ENCODE measurements at regions not wholly inside any gene's neighbourhood (a gene's known extent, or its start where the extent isn't known, plus 50 kb on each side); places are given as distances from the start of the nearest gene placed in this dataset.

DNA sequence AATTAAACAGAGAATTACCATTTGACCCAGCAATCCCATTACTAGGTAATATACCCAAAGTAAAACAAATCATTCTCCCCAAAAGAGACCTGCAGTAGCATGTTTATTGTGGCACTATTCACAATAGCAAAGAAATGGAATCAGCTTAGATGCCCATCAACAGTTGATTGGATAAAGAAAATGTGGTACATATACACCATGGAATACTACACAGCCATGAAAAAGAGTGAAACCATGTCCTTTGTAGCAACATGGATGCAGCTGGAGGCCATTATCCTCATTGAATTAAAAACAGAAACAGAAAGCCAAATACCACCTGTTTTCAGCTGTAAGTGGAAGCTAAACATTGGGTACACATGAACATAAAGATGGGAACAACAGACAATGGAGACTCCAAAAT, 1141.8 kb upstream of the AUTS2 start:
- no peak overlapping the region for H3K27ac ChIP-seq (ENCODE audit: low read length)
- no peaks in the 10 kb centered on the region for H3K27me3 ChIP-seq (ENCODE audit: control insufficient read depth, insufficient read depth, low read length)
- H3K4me1 ChIP-seq (ENCODE audit: control insufficient read depth, low read depth, low read length): no peaks in the 10 kb centered on the region
- H3K9ac ChIP-seq (ENCODE audit: low read length): no peak overlapping the region
- H3K4me3 ChIP-seq (ENCODE audit: low read length): no peak overlapping the region
- no peaks in the 10 kb centered on the region for H3K9me3 ChIP-seq (ENCODE audit: control insufficient read depth, low read depth, low read length)
- no peaks in the 10 kb centered on the region for H3K36me3 ChIP-seq (ENCODE audit: control insufficient read depth, low read depth, low read length)

DNA sequence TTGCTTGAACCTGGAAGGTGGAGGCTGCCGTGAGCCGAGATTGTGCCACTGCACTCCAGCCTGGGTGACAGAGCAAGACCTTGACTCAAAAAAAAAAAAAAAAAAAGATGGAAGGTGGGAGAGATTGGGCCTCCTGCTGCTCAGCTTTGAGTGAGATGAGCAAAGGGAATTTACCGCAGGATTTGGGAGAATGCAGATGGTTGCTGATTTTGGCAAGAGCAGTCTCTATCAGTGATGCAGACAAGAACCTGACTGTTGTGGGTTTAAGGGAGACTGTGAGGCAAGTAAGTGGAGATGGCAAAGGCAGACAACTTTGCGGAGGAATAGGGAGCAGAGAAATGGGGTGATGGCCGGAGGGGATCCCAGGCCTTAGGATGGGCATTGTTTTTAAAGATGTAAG, 1140.8 kb upstream of the AUTS2 start:
- no peaks in the 10 kb centered on the region for H3K27me3 ChIP-seq (ENCODE audit: control insufficient read depth, insufficient read depth, low read length)
- no peaks in the 10 kb centered on the region for H3K4me1 ChIP-seq (ENCODE audit: control insufficient read depth, low read depth, low read length)
- H3K9me3 ChIP-seq (ENCODE audit: control insufficient read depth, low read depth, low read length): no peaks in the 10 kb centered on the region
- no peaks in the 10 kb centered on the region for H3K36me3 ChIP-seq (ENCODE audit: control insufficient read depth, low read depth, low read length)
- no peak overlapping the region for H3K4me3 ChIP-seq (ENCODE audit: low read length)
- H3K9ac ChIP-seq (ENCODE audit: low read length): no peak overlapping the region
- H3K27ac ChIP-seq (ENCODE audit: low read length): no peak overlapping the region

DNA sequence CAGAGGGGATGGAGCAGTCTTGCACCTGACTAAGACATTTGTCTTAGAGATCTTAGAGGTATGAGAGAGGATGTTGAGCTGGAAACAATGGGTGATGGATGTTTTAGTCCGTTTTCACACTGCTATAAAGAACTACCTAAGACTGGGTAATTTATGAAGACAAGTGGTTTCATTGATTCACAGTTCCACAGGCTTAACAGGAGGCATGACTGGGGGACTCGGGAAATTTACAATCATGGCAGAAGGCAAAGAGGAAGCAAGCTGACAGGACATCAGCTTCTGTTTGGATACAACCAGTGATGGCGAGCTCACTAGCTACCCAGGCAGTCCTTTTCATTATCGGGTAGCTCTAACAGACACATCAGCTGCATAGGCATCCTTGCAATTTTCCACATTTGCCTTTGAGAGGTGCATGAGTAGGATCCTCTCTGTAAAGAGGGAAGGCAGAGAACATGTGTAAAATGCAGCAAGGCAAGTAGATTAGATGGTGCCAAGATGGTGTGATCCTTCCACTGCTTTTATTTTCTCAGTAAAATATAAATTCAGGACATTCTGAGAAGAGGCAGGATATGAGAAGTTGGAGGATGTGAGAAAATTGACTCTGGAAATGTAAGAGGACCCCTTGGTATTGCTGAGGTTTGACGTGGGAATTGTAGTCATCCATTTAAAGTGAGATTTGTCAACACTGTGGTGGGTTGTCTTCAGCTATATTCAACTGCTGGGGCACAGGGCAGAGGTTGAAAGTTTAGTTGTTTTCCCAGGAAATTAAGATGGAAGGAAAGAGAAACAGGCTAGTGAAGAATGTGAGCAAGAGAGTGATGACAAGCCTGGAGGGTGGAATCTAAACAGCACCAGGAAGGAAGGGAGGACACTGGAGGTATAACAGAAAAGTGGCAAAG, 1140.0 kb upstream of the AUTS2 start:
- Histone ChIP-seq H3K4me3 (ENCODE audit: low read length) (no peak overlapping the region), H3K27me3 (ENCODE audit: control insufficient read depth, insufficient read depth, low read length) (no peaks in the 10 kb centered on the region), H3K4me1 (ENCODE audit: control insufficient read depth, low read depth, low read length) (no peaks in the 10 kb centered on the region), H3K36me3 (ENCODE audit: control insufficient read depth, low read depth, low read length) (no peaks in the 10 kb centered on the region), H3K9ac (ENCODE audit: low read length) (no peak overlapping the region), H3K9me3 (ENCODE audit: control insufficient read depth, low read depth, low read length) (no peaks in the 10 kb centered on the region), H3K27ac (ENCODE audit: low read length) (no peak overlapping the region)

DNA sequence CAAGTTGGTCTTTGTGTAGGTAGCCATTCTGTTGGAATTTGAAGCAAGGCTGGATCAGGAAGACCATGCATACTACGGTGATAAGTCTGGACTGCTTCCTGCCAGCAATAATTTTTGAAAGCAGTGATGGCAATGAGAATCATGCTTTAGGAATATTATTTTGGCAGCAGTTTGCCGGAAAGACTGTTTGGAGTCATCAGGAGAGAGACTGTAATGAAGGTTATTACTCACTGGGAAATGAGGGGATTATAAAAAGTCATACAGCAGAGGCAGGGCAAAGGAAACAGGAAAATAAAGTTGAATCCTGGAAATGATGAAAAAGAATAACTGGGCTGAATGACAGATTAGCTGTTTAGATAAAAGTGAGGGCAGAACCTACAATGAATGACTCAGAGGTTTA, 1136.8 kb upstream of the AUTS2 start:
- Histone ChIP-seq H3K27me3 (ENCODE audit: control insufficient read depth, insufficient read depth, low read length) (no peaks in the 10 kb centered on the region), H3K9me3 (ENCODE audit: control insufficient read depth, low read depth, low read length) (no peaks in the 10 kb centered on the region), H3K4me3 (ENCODE audit: low read length) (no peak overlapping the region), H3K36me3 (ENCODE audit: control insufficient read depth, low read depth, low read length) (no peaks in the 10 kb centered on the region), H3K9ac (ENCODE audit: low read length) (no peak overlapping the region), H3K4me1 (ENCODE audit: control insufficient read depth, low read depth, low read length) (no peaks in the 10 kb centered on the region), H3K27ac (ENCODE audit: low read length) (no peak overlapping the region)

DNA sequence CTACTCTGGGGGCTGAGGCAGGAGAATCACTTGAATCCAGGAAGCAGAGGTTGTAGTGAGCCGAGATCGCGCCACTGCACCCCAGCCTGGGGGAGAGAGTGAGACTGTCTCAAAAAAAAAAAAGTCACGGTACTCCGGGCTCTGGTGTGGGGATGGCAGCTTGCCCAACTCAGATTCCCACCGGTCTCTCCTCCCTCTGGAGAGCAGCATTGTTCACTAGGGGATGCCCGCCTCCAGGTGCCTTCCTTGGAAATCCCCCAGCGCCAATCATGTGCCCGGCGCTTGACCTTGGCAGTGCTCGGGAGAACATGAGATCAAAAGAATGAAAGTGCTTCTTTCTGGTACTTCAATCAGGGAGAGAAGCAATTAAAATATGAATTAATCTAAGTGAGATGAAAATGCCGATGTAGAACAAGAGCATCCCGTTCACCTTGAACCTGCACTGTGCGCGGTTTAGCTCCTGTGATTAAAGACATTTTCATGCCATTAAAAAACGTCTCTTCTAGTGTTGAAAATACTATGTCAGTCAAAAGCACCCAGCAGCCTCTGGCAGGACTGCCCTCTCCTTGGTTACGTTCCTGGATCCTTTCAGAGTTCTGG, 1127.3 kb upstream of the AUTS2 start:
- H3K9ac ChIP-seq (ENCODE audit: low read length): no peak overlapping the region
- no peaks in the 10 kb centered on the region for H3K4me1 ChIP-seq (ENCODE audit: control insufficient read depth, low read depth, low read length)
- H3K27ac ChIP-seq (ENCODE audit: low read length): no peak overlapping the region
- no peaks in the 10 kb centered on the region for H3K36me3 ChIP-seq (ENCODE audit: control insufficient read depth, low read depth, low read length)
- H3K4me3 ChIP-seq (ENCODE audit: low read length): no peak overlapping the region
- H3K9me3 ChIP-seq (ENCODE audit: control insufficient read depth, low read depth, low read length): no peaks in the 10 kb centered on the region
- no peaks in the 10 kb centered on the region for H3K27me3 ChIP-seq (ENCODE audit: control insufficient read depth, insufficient read depth, low read length)

DNA sequence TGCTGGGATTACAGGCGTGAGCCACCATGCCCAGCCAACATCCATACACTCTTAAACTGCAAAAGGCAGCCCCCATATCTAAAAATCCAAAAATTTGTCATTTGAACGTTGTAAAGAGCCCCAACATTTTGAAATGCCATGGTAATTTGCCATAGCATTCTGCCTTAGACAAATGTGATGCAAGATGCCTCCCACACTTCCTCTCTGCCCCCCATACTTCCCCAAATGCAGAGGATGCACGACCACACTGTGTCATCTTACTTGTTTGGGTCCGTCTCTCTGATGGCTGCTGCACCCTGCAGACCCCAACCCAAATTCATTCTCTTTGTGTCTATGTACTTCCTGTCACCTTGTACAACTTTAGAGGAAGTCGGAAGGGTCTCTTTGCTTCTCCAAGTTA, 1125.6 kb upstream of the AUTS2 start:
- no peaks in the 10 kb centered on the region for H3K9me3 ChIP-seq (ENCODE audit: control insufficient read depth, low read depth, low read length)
- H3K27me3 ChIP-seq (ENCODE audit: control insufficient read depth, insufficient read depth, low read length): no peaks in the 10 kb centered on the region
- no peak overlapping the region for H3K27ac ChIP-seq (ENCODE audit: low read length)
- H3K4me1 ChIP-seq (ENCODE audit: control insufficient read depth, low read depth, low read length): no peaks in the 10 kb centered on the region
- no peak overlapping the region for H3K4me3 ChIP-seq (ENCODE audit: low read length)
- H3K9ac ChIP-seq (ENCODE audit: low read length): no peak overlapping the region
- H3K36me3 ChIP-seq (ENCODE audit: control insufficient read depth, low read depth, low read length): no peaks in the 10 kb centered on the region

DNA sequence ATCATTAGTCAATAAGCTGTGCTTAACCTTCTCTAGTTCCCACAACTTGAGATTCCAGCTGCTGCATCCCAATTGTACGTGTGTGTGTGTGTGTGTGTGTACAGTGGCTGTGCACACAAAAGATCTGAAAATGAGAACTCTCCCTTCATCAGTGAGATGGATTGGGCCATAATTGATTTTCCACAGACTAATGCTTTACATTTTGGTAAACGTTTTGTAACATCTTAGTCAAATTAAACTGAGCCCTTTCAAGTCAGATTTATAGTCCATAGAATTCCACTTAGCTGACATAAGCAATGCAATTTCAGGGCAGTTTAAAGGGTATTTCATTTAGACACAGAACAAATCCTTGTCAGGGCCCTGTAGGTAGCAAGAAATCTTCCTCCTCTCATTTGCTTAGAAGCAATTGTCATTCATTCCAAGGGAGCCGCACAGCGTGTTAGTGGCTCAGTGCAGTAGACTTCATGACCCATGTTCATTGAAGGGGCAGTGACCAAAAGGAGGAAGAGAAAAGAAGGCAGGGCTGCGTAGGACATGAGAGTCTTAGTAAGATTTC, 1123.5 kb upstream of the AUTS2 start:
- H3K36me3 ChIP-seq (ENCODE audit: control insufficient read depth, low read depth, low read length): no peaks in the 10 kb centered on the region
- H3K27ac ChIP-seq (ENCODE audit: low read length): no peak overlapping the region
- no peaks in the 10 kb centered on the region for H3K9me3 ChIP-seq (ENCODE audit: control insufficient read depth, low read depth, low read length)
- H3K9ac ChIP-seq (ENCODE audit: low read length): no peak overlapping the region
- H3K4me1 ChIP-seq (ENCODE audit: control insufficient read depth, low read depth, low read length): no peaks in the 10 kb centered on the region
- H3K4me3 ChIP-seq (ENCODE audit: low read length): no peak overlapping the region
- no peaks in the 10 kb centered on the region for H3K27me3 ChIP-seq (ENCODE audit: control insufficient read depth, insufficient read depth, low read length)

DNA sequence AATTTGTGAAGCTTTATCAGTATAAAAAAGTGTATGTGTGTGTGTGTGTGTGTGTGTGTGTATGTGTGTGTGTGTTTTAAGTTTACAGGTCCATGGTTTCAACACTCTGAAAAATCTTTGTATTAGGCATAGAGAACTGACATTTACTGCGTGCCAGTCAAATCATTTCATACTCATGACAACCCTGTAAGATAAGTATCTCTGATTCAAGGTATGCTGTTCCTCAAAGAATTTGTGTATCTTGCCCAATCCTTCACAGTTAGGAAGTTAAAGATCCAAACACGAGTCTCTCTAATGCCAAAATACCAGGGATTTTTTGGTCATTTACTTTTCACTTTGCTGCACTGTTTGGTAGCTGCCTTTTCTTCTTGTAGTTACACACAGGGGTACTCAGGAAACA, 1121.3 kb upstream of the AUTS2 start:
- Histone ChIP-seq H3K27me3 (ENCODE audit: control insufficient read depth, insufficient read depth, low read length) (no peaks in the 10 kb centered on the region), H3K4me1 (ENCODE audit: control insufficient read depth, low read depth, low read length) (no peaks in the 10 kb centered on the region), H3K9me3 (ENCODE audit: control insufficient read depth, low read depth, low read length) (no peaks in the 10 kb centered on the region), H3K36me3 (ENCODE audit: control insufficient read depth, low read depth, low read length) (no peaks in the 10 kb centered on the region), H3K9ac (ENCODE audit: low read length) (no peak overlapping the region), H3K27ac (ENCODE audit: low read length) (no peak overlapping the region), H3K4me3 (ENCODE audit: low read length) (no peak overlapping the region)

DNA sequence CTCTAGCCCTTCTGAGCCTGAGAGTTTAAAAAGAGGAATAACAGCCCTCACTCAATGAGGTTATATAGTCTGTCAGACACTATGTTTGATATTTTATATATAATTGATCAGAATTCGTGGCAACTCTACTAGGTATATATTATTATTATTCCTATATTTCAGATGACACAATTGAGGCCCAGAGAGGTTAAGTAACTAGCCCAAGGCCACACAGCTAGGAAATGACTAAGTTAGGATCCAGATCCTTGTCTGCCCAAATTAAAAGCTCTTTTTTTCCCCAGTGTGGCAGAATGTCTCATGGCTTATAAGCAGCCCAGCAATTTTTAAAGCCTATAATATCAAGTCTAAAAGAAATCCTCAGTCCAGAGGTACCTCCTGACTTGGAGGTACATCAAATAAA, 1119.9 kb upstream of the AUTS2 start:
- Histone ChIP-seq H3K36me3 (ENCODE audit: control insufficient read depth, low read depth, low read length) (no peaks in the 10 kb centered on the region), H3K9ac (ENCODE audit: low read length) (no peak overlapping the region), H3K27me3 (ENCODE audit: control insufficient read depth, insufficient read depth, low read length) (no peaks in the 10 kb centered on the region), H3K4me3 (ENCODE audit: low read length) (no peak overlapping the region), H3K27ac (ENCODE audit: low read length) (no peak overlapping the region), H3K4me1 (ENCODE audit: control insufficient read depth, low read depth, low read length) (no peaks in the 10 kb centered on the region), H3K9me3 (ENCODE audit: control insufficient read depth, low read depth, low read length) (no peaks in the 10 kb centered on the region)

DNA sequence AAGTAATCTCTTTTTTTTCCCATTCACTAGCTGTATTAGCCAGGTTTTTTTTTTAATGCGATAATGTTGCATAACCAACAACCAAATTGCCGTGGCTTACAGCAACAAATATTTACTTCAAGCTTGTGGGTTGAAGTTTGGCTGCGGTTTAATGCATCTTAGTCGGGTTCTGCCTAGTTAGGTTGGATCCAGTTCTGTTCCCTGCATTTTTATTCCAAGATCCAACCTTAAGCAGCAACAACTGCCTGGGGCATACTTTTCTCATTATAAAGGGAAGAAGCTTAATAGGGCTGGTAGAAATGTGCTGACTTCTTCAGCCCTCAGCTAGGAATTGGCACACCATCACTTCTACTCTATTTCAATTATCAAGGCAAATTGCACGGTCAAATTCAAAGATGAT, 1115.5 kb upstream of the AUTS2 start:
- Histone ChIP-seq H3K4me1 (ENCODE audit: control insufficient read depth, low read depth, low read length) (no peaks in the 10 kb centered on the region), H3K36me3 (ENCODE audit: control insufficient read depth, low read depth, low read length) (no peaks in the 10 kb centered on the region), H3K27ac (ENCODE audit: low read length) (no peak overlapping the region), H3K9me3 (ENCODE audit: control insufficient read depth, low read depth, low read length) (no peaks in the 10 kb centered on the region), H3K9ac (ENCODE audit: low read length) (no peak overlapping the region), H3K4me3 (ENCODE audit: low read length) (no peak overlapping the region), H3K27me3 (ENCODE audit: control insufficient read depth, insufficient read depth, low read length) (no peaks in the 10 kb centered on the region)

DNA sequence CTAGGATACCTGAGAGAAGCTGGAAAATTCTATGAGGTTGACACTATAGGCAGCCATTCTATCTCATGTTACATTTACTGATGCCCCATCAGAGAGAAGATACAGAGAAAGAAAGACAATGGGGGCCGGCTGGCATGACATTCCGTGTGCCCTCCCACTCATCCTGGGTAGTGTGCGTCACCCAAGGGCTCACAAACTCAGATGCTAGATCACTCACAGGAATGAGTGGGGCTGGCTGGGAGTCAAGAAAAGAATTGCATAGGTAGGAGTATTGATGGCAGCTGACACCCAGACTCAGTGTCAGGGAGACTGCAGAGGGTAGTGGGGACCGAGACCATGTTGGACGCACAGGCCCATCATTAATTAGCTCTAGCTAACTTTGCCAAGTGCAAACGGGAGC, 1113.5 kb upstream of the AUTS2 start:
- Histone ChIP-seq H3K9me3 (ENCODE audit: control insufficient read depth, low read depth, low read length) (no peaks in the 10 kb centered on the region), H3K27ac (ENCODE audit: low read length) (no peak overlapping the region), H3K36me3 (ENCODE audit: control insufficient read depth, low read depth, low read length) (no peaks in the 10 kb centered on the region), H3K9ac (ENCODE audit: low read length) (no peak overlapping the region), H3K27me3 (ENCODE audit: control insufficient read depth, insufficient read depth, low read length) (no peaks in the 10 kb centered on the region), H3K4me3 (ENCODE audit: low read length) (no peak overlapping the region), H3K4me1 (ENCODE audit: control insufficient read depth, low read depth, low read length) (no peaks in the 10 kb centered on the region)
